HG03025 (cell line): ENCODE measurements at regions not wholly inside any gene's neighbourhood (a gene's known extent, or its start where the extent isn't known, plus 50 kb on each side); places are given as distances from the start of the nearest gene placed in this dataset.

Experiments
- ATAC-seq: cut with Tn5 transposase; IDR thresholded peaks from one replicate; pipeline ENCODE4 v1.9.1; 2021; ENCODE audit warnings: mild to moderate bottlenecking, moderate library complexity; ENCODE audit not compliant: unreplicated experiment, low FRiP score

- ATAC-seq: no peak
Measured at GRCh38 chr5:38104497-38105230, 153.7 kb upstream of the EGFLAM start.

DNA sequence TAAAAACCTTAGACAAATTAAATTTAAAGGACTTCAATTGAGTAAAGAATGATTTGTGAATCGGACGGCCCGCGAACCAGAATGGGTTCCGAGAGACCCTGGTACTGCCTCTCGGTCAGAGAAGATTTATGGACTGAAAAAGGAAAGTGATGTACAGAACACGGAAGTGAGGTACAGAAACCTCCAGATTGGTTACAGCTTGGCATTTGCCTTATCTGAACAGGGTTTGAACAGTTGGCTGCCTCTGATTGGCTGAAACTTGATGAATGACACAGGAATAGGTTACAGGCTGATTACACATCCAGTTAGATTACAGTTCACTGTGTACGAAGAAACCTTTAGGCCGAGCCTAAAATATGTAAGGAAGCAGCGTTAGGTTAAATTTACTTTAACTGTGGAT is 156.5 kb upstream of the EGFLAM start:
- ATAC-seq: no peak

DNA sequence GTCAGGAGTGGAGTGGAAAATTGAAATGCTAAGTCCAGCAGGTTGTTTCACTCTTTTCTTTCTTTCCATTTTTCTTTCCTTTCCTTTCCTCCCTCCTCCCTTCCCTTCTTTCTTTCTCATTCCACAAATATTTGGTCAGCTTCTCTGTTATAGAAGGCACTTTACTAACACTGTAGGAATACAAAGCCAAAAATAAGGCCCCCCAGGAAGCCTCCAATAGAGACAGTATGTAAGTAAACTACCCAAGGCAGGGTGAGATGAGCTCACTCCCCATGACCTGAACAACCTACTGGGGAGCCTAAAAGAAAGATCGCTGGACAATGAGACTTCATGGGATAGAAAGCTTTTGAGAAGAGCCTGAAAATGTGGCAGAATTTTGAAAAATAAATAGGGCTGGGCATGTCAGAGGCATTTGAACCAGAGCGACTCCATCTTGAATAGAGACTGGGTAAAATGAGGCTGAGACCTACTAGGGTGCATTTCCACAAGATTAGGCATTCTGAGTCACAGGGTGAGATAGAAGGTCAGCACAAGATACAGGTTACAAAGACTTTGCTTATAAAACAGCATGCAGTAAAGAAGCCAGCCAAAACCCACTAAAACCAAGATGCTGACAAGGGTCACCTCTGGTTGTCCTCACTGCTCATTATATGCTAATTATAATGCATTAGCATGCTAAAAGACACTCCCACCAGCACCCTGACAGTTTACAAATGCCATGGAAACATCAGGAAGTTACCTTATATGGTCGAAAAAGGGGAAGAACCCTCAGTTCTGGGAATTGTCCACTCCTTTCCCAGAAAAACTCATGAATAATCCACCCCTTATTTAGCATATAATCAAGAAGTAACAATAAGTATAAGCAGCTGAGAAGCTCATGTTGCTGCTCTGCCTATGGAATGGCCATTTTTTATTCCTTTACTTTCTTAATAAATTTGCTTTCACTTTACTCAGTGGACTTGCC is 158.9 kb upstream of the EGFLAM start:
- no peak for ATAC-seq

- no peak for ATAC-seq
Measured at GRCh38 chr5:38094889-38095288, 163.5 kb upstream of the EGFLAM start.

GRCh38 chr5:38093855-38094254 is 164.5 kb upstream of the EGFLAM start:
- no peak for ATAC-seq

DNA sequence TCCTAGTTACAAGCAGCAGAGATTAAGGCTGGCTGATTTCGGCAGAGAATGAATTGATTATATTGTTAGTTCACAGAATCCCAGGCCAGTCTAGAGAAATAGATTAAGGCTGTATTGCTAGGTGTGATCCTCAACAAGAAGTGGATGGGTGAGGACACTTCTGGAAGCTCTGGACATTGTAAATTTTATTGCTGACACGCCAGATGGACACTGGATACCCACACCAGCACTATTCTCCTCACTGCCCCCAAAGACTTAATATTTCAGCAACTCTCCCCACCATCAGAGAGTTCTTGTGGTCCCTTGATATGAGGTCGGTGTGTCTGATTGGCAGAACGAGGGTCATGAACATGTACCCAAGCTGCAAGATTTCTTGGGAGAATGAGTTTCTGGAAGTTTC is 171.6 kb upstream of the EGFLAM start:
- no peak for ATAC-seq

DNA sequence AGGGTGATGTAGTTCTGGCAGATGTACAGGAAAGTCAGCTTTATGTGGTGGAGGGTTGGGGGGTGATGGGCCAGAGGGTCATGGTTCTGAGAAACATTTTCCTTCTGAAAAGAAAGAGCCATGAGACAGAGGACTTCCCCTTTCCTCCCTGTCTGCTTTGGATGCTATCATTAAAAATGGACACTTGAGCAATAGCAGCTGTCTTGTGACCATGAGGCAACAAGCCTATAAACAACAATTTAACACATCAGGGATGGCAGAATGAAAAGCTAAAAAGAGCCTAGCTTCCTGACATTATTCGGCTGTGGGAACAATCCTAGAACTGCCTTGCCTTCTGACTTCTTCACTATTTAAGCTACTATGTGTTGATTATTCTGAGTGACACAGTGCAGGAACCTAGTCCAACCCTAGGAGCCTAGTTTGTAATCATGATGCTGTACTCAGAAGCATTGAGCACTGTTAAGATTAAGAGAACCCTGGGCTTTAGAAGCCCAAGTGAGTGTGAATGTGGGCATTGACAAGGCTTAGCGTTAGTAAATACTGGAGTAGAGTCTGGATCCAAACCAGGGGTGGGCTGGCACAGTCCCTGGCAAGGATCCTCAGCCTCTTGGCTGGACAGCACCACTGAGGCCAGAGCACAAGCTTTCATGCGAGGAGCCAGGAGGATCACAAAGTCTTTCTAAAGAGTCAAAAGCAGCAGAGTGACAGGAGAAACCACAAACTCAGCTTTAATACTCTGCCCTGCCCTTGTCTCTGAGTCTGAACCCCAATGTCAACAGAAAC is 178.5 kb upstream of the EGFLAM start:
- ATAC-seq: no peak

- no peak for ATAC-seq
Measured at GRCh38 chr5:38078161-38078560, 180.2 kb upstream of the EGFLAM start.

DNA sequence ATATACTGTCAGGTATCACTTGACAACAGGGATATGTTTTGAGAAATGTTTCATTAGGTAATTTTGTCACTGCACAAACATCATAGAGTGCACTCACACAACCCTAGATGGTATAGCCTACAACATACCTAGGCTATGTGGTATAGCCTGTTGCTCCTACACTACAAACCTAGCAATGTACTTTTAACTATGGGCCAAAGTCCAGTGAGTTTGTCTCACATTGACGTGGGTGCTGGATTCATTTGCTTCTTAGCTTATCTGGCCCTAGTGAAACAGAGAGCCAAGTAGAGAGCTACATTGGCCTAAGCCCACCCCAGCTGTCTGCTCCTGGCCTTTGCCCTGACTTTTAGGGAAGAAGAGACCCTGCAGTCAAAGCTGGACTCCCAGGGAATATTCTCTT is 180.7 kb upstream of the EGFLAM start:
- ATAC-seq: no peak

DNA sequence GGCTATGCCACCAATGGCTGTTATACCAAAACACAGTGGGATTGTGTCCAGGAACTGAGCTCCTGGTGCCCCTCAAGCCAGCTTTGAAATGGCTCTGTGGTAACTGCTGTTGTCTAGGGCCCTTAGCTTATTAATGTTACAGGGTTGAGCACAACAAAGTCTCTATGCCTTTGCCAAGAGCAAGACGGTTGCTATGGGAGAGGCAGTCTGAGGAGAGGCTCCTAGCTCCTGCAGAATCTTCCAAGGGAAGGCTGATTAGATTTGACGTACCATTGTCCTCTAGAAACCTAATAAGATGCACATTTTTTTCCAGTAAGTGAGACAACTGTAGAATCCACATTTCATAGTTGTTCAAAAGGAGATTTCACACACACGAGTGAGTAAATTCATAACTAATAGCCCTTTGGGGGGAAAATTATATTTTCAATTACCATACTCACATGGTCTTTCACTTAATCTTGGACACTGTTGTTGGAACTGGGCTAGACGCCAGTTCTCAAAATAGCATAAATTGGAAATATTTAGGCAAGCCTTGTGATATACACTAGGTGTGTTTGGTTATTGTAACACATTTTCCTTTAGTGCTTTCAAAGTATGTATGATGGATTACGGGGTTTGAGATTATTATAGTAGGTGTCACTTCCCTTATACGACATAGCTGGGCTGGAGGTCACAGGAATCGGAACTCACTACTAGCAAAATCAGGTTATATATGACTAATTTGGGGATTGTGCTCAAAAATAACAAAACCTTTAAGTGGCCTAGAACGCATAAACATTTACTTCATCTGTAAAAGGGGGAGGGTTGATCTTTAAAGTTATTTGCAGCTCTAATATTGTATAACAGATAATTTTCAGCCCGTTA is 186.3 kb upstream of the EGFLAM start:
- no peak for ATAC-seq

DNA sequence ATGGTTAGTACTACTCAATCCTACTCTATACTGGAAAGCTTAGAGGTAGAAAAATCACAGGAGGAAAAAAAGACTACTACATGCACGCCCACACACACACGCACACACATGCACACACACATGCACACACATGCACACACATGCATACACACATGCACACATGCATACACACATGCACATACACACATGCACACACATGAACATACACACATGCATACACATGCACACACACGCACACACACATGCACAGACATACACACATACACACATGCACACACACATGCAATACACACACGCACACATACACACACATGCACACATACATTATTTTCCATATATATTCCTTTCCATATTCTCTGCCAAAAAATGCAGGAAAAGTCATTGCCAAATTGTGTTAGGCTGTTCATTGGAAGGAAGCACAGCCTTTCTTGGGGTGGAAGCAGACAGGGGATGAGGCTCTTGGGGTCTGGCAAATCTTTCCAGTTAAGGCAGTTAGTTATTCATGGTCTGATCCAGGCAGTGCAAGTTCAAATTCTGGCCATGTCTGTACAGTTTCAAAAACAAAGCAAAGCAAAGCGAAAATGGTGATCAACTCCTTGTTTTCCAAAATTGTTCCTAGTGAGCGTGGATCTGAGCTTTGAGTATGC is 187.9 kb upstream of the EGFLAM start:
- no peak for ATAC-seq

DNA sequence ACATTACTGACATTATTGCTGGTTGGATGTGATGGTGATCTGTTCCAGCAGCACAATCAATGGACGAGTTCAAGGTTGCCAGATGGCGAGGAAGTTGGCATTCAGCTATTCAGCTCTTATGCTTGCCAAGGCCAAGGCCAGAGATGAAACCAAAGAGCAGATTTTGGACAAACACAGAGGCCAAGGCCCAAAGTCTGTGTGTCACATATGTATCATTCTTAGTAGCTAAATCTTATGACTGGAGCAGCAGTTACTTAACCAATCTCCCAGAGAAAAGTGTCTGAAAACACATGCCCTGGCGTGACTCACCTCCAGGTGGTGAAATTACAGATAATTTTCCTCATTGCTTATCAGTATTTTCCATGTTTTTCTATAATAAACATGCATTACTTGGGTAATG is 189.0 kb upstream of the EGFLAM start:
- no peak for ATAC-seq

DNA sequence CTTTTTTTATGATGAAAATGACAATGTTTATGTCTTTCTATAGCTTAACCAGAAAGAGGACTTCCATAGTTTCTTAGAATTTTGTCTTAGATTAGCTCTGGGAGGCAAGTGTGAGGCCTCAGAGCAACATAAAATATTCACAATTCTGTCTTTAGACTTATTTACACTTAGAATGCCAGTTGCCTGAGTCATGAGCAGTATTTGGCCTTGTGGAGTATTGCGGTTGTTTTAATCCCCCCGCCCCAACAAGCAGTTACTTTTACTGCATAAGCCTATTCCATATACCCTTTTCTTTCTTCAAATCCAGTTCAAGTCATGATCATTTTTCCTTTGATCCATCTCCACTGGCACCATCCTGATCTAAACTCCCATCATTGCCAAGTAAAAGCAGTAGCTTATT is 198.0 kb upstream of the EGFLAM start:
- no peak for ATAC-seq

- ATAC-seq: no peak
Measured at GRCh38 chr5:38059876-38060275, 198.5 kb upstream of the EGFLAM start.

GRCh38 chr5:38051711-38052511 is 206.4 kb upstream of the EGFLAM start:
- no peak for ATAC-seq

- no peak for ATAC-seq
Measured at GRCh38 chr5:38048400-38048799, 208.6 kb upstream of the GDNF start.

DNA sequence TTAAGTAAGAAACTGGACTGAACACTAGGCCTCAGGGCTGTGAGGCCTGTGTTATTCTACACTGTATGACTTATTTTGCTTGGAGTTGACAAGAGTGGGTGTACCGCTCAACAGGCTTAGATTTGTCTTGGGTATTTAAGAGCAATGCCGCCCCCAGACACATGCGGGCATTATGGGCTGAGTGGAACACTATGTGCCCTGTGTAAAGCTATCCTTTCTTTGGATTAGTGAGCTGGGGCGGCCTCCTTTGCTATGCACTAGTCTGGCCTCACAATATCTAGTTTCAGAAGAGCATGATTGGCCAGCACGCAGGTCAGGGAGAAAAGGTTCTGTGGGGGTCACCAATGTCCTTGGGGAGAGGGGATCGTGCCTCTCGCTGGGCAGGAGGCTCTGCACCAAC is 206.3 kb upstream of the GDNF start:
- no peak for ATAC-seq

DNA sequence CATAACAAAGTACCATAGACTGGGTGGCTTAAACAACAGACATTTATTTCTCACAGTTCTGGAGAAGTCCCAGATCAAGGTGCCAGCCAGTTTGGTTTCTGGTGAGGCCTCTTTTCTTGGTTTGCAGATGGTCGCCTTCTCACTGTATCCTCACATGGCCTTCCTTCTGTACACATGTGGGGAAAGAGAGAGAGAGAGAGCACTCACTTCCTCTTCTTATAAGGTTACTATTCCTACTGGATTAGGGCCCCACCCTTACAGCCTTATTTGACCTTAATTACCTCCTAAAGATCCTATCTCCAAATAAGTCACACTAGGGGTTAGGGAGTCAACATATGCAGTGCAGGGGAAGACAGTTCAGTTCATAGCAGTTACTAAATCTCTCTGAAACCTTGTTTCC is 205.6 kb upstream of the GDNF start:
- ATAC-seq: no peak

- no peak for ATAC-seq
Measured at GRCh38 chr5:38039826-38040225, 200.0 kb upstream of the GDNF start.
